ENCODE measurements at regions not wholly inside any gene's neighbourhood (a gene's known extent, or its start where the extent isn't known, plus 50 kb on each side); places are given as distances from the start of the nearest gene placed in this dataset.

- TF ChIP-seq, protein P1, sequence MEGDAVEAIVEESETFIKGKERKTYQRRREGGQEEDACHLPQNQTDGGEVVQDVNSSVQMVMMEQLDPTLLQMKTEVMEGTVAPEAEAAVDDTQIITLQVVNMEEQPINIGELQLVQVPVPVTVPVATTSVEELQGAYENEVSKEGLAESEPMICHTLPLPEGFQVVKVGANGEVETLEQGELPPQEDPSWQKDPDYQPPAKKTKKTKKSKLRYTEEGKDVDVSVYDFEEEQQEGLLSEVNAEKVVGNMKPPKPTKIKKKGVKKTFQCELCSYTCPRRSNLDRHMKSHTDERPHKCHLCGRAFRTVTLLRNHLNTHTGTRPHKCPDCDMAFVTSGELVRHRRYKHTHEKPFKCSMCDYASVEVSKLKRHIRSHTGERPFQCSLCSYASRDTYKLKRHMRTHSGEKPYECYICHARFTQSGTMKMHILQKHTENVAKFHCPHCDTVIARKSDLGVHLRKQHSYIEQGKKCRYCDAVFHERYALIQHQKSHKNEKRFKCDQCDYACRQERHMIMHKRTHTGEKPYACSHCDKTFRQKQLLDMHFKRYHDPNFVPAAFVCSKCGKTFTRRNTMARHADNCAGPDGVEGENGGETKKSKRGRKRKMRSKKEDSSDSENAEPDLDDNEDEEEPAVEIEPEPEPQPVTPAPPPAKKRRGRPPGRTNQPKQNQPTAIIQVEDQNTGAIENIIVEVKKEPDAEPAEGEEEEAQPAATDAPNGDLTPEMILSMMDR (IDR thresholded peaks at IDR 0.05): no peak
Observed at GRCh38 chr1:220974431-220974830, 95.2 kb downstream of the HLX start.

GRCh38 chr1:220976390-220976789 lies 97.1 kb downstream of the HLX start:
- no peaks in the 10 kb centered on the region for H3K27me3 ChIP-seq (ENCODE audit: control insufficient read depth, insufficient read depth, low read length)
- H3K27ac ChIP-seq: no peak overlapping the region
- no peak overlapping the region for H2AFZ ChIP-seq
- no peaks in the 10 kb centered on the region for H3K4me1 ChIP-seq
- H3K4me2 ChIP-seq (ENCODE audit: low read length): no peak overlapping the region
- no peak overlapping the region for H3K4me3 ChIP-seq (ENCODE audit: low read depth, low read length)
- no peak overlapping the region for H3K9ac ChIP-seq
- H3K9me3 ChIP-seq (ENCODE audit: control insufficient read depth, low read length): no peaks in the 10 kb centered on the region
- no peaks in the 10 kb centered on the region for H3K36me3 ChIP-seq (ENCODE audit: control insufficient read depth, insufficient read depth, low read length)
- TF ChIP-seq, protein P1 (IDR thresholded peaks at IDR 0.05): no peak
- H3K79me2 ChIP-seq: no peaks in the 10 kb centered on the region

More at GRCh38 chr1:220974431-220974830, 95.2 kb downstream of the HLX start:
- Histone ChIP-seq H3K4me2 (ENCODE audit: low read length) (no peak overlapping the region), H3K4me3 (ENCODE audit: low read depth, low read length) (no peak overlapping the region), H3K36me3 (ENCODE audit: control insufficient read depth, insufficient read depth, low read length) (no peaks in the 10 kb centered on the region), H3K4me1 (no peaks in the 10 kb centered on the region), H3K9me3 (ENCODE audit: control insufficient read depth, low read length) (no peaks in the 10 kb centered on the region), H3K27ac (no peak overlapping the region), H3K9ac (no peak overlapping the region), H2AFZ (no peak overlapping the region), H3K27me3 (ENCODE audit: control insufficient read depth, insufficient read depth, low read length) (no peaks in the 10 kb centered on the region), H3K79me2 (no peaks in the 10 kb centered on the region)

DNA sequence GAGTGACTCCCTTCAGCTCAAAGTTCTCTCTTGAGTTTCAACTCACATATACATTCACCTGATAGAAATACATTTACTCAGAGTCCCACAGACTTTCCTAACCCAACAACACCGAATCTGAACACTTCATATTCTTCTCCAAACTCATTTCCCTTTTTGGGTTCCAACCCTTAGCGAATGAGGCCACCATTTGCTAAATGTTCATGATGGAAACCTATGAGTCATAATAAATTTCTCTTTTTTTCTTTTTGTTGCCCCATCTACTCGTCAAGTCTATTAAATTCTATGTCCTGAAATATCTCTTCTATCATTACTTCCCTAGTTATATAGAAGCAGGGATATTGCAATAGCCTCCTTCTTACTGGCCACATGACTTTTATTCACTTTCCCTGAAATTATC lies 100.1 kb downstream of the HLX start:
- Histone ChIP-seq H3K4me3 (ENCODE audit: low read depth, low read length) (no peak overlapping the region), H2AFZ (no peak overlapping the region), H3K27me3 (ENCODE audit: control insufficient read depth, insufficient read depth, low read length) (no peaks in the 10 kb centered on the region), H3K27ac (no peak overlapping the region), H3K4me2 (ENCODE audit: low read length) (no peak overlapping the region), H3K36me3 (ENCODE audit: control insufficient read depth, insufficient read depth, low read length) (no peaks in the 10 kb centered on the region), H3K9ac (no peak overlapping the region), H3K79me2 (no peaks in the 10 kb centered on the region), H3K9me3 (ENCODE audit: control insufficient read depth, low read length) (no peaks in the 10 kb centered on the region), H3K4me1 (no peaks in the 10 kb centered on the region)
- TF ChIP-seq, protein P1 (IDR thresholded peaks at IDR 0.05): no peak

- Histone ChIP-seq H3K79me2 (no peaks in the 10 kb centered on the region), H2AFZ (no peak overlapping the region), H3K9ac (no peak overlapping the region), H3K9me3 (ENCODE audit: control insufficient read depth, low read length) (no peaks in the 10 kb centered on the region), H3K27me3 (ENCODE audit: control insufficient read depth, insufficient read depth, low read length) (no peaks in the 10 kb centered on the region), H3K4me3 (ENCODE audit: low read depth, low read length) (no peak overlapping the region), H3K27ac (no peak overlapping the region), H3K4me2 (ENCODE audit: low read length) (no peak overlapping the region), H3K36me3 (ENCODE audit: control insufficient read depth, insufficient read depth, low read length) (no peaks in the 10 kb centered on the region), H3K4me1 (no peaks in the 10 kb centered on the region)
- TF ChIP-seq, protein P1 (IDR thresholded peaks at IDR 0.05): no peak
Observed at GRCh38 chr1:220982686-220983085, 103.4 kb downstream of the HLX start.

DNA sequence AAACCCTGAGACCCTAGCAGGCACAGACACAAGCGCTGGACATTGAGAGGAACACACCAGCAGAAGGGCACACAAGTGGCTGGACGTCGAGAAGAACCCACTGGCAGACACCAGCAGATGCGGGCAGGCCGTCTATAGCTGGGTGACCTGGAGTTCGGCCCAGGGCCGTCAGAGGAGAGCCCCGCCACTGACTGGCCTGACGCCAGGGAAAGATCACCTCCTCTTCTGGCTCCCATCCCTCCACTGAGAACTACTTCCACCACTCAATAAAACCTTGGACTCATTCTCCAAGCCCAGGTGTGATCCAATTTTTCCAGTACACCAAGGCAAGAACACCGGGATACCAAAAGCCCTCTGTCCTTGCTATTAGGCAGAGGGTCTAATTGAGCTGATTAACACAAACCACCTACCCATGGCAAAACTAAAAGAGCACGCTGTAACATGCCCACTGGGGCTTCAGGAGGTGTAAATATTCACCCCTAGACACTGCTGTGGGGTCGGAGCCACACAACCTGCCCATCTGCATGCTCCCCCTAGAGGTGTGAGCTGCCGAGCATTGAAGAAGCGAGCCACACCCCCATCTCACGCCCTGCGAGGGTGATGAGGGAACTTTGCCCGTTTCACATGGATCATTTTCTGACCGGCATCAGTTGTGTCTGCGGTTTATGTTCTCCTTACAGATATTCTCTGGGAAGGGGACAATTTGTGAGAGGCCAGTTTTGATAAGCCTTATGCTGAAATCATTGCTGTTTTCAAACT lies 104.8 kb downstream of the HLX start:
- no peak overlapping the region for H2AFZ ChIP-seq
- no peaks in the 10 kb centered on the region for H3K4me1 ChIP-seq
- H3K9ac ChIP-seq: no peak overlapping the region
- no peak overlapping the region for H3K4me3 ChIP-seq (ENCODE audit: low read depth, low read length)
- H3K79me2 ChIP-seq: no peaks in the 10 kb centered on the region
- TF ChIP-seq, protein P1 (IDR thresholded peaks at IDR 0.05): no peak
- H3K27ac ChIP-seq: no peak overlapping the region
- H3K27me3 ChIP-seq (ENCODE audit: control insufficient read depth, insufficient read depth, low read length): no peaks in the 10 kb centered on the region
- H3K9me3 ChIP-seq (ENCODE audit: control insufficient read depth, low read length): no peaks in the 10 kb centered on the region
- no peaks in the 10 kb centered on the region for H3K36me3 ChIP-seq (ENCODE audit: control insufficient read depth, insufficient read depth, low read length)
- no peak overlapping the region for H3K4me2 ChIP-seq (ENCODE audit: low read length)
